HG03432 (cell line): ENCODE measurements at regions not wholly inside any gene's neighbourhood (a gene's known extent, or its start where the extent isn't known, plus 50 kb on each side); places are given as distances from the start of the nearest gene placed in this dataset.
"Not testable (repeated sequence)": the region's sequence is repeated elsewhere in the genome, so short reads cannot be mapped to it uniquely, and the experiment has no call there.

Experiments used
- ATAC-seq: cut with Tn5 transposase; IDR thresholded peaks from one replicate; pipeline ENCODE4 v1.9.1; 2021; ENCODE audit warnings: mild to moderate bottlenecking, moderate library complexity; ENCODE audit not compliant: unreplicated experiment

DNA sequence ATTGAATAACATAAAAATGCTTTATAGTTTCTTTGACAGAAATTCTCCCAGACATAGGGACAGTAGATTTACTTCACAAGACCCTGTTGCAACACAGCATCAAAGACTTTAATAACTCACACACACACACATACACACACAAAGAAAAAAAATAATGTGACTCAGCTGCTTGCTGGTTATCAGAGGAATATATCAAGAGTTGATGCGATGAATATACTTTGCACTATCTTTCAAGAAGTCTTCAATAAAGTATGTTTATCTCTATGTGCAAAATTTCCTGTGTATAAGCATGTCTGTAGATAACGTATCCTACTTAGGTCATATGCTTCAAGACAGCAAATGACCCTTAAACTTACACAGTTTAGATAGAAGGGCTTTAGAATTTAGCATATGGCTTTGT, 243.1 kb downstream of the ARL4A start:
- no peak for ATAC-seq

DNA sequence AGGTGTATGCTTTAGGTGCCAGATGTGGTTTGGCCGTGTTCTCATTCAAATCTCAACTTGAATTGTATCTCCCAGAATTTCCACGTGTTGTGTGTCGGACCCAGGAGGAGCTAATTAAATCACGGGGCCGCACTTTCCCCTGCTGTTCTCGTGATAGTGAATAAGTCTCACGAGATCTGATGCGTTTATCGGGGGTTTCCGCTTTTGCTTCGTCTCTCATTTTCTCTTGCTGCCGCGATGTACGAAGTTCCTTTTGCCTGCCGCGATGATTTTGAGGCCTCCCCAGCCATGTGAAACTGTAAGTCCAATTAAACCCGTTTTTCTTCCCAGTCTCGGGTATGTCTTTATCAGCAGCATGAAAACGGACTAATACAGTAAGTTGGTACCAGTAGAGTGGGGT, 244.0 kb downstream of the ARL4A start:
- not testable (repeated sequence) for ATAC-seq

DNA sequence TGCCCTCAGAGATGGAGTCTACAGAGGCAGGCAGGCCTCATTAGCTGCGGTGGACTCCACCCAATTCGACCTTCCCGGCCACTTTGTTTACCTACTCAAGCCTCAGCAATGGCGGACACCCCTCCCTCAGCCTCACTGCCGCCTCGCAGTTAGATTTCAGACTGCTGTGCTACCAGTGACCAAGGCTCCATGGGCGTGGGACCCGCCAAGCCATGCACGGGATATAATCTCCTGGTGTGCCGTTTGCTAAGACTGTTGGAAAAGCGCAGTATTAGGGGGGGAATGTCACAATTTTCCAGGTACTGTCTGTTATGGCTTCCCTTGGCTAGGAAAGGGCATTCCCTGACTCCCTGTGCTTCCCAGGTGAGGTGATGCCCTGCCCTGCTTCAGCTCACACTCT, 252.3 kb downstream of the ARL4A start:
- ATAC-seq, result no peak

DNA sequence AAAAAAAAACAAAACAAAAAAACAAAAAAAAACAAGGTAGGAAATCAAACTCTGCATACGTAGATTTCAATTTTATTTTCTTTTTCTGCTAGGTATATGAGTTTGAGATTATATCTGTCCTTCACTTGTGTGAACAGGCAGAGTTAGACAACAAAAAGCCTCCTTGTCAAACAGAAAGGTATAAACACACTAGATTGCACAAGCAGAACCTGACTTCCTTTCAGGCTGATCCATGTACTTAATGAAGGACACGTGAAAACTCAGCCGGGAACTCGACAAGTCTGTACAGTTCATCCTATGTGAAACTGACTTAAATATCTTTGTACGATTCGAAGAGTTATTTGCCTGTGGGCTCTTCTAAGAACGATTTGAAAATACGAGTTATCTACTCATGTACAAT, 254.1 kb downstream of the ARL4A start:
- ATAC-seq, result no peak

DNA sequence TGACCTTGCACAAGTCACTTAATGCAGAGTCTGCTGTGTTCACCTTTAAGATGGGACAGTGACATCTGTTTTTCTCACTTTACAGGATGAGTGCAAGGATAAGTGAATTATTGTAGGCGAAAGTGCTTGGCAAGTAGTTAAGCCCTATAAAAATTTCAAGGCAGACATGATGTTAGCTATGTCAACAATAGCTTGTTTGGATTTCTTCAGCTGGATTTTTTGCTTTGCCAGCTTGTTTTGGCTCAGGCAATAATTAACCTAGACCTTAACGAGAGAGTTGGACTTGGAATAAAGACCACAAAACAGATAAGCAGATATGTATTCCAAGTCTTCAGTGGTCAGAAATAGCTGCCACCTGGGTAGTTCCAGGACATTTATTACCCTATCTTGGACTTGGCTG, 255.2 kb downstream of the ARL4A start:
- no peak for ATAC-seq

DNA sequence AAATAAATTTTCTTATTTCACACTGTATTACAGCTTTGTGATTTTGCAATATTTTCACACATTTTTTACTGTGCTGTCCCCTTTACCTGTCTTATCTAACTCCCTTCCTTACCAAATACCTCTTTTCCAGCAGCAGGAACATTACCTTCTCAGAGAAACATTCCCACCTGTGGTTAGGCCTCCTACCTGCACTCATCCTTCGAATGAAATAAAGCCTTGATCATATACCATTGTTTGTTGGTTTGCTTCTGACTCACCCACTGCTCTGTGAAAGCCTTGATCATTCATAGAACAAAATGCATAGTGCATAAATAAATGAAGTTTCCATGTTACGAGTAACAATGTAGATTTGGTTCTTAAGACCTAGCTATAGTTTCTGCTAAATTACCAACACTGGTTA, 256.3 kb downstream of the ARL4A start:
- no peak for ATAC-seq

DNA sequence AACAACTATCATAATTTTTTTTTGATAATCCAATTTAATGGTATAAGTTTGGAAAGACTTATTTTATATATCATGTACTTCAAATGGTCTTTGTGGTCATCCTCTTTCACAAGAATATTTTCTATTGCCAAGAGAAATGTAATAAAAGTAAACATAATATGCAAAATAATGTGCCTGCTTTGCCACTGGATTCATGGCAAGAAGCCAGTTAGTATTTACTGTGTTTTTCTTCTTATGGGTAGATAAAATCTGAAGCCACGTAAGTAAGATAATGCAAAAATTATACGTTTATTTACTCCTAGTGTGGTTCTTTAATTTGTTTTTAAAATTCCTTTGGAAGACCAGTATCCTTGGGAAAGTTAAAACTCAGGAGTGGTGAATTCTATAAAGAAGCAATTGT, 258.5 kb downstream of the ARL4A start:
- no peak for ATAC-seq

DNA sequence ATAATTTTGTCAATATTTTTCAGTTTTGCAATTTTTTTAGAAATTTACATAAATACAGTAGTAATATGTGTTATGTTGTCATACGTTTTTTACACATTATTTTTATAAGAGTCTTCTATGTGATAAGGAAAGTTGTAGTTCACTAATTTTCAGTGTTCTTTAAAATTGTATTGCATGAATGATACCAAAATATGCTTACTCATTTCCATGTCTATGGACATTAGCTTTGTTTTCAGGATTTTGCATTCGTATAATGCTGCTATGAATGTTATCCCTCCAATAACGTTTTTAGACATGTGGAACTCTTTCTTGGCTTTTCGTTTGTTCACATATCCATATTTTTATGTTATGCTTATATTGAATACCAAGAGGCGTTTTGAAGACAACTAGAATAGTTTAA, 260.0 kb downstream of the ARL4A start:
- ATAC-seq, result no peak

DNA sequence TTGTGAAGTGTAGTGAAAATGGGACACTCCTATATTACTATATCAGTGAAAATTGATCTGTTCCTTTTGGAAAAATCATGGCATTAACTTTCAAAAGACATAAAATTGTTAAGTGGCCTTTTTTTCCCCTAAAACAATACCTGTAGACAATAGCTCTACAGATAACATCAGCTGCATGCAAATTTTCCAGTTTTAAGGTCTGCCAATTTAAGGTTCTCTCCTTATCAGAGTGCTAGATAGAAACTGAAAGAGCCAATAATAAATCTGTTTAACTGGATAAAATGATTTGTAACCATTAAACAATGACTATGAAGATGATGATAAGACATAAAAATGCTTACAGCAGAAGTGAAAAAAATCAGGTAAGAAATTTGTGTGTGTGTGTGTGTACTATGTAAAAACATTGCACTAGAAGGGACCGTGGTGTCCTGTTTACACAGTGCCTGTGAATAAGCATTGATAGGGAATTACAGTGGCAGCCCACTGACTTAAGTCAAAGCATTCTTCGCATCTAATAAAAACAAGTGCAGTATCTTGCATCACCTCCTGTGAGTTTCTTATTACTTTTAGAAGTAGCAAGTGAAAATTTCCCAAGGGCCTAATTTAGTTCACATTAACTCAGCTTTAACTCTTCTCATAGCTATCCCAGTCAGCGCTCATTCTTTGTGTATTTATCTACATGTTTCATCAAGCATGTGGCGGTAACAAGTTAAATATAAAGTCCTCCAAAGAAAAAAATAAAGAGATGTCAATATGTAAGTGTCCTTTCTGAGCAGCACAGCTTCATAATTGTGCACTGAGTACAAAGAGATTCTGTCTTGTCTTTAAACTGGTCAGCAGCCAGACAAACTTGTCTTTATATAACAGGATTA, 261.9 kb downstream of the ARL4A start:
- no peak for ATAC-seq

DNA sequence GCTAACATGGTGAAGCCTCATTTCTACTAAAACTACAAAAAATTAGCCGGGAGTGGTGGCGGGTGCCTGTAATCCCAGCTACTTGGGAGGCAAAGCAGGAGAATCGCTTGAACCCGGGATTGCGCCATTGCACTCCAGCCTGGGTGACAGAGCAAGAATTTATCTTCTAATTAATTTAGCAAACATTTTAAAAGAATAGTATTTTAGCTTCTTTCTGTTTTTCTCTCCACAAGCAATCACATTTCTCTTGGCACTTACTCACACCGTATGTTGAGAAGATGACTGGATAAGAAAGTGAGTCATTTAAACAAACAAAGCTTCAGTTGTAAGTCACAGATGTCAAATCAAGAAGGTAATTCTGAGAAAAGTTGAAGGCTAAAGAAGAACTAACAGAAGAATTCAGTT, 264.0 kb downstream of the ARL4A start:
- no peak for ATAC-seq

DNA sequence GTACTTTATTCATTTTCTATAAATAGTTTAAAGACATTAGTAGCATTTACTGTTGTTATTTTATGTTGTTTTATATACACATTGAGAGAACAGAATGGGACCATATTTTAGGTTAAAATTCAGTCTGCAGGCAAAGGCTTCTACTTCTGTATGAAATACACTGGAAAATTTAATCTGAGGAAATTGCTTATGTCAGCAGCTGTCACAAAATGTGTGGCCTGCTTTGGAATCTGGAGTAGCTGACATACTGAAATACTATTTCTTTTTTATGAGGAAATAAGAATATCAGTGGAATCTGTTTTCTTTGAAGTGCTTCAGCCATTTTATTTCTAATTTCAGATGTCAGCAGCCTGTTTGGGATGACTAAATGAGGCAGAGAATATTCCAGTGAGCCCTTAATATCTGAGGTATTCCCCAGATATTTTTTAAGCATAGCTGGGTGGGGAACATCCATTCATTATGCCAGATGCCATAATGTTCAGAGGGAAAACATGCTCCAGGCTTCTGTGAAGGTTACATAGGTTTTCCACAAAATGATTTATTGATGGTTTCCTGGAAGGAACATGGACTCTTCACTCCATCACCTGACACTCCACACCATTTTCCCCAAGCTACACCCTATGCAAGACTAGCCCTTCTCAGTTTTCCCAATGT, 267.1 kb downstream of the ARL4A start:
- no peak for ATAC-seq

DNA sequence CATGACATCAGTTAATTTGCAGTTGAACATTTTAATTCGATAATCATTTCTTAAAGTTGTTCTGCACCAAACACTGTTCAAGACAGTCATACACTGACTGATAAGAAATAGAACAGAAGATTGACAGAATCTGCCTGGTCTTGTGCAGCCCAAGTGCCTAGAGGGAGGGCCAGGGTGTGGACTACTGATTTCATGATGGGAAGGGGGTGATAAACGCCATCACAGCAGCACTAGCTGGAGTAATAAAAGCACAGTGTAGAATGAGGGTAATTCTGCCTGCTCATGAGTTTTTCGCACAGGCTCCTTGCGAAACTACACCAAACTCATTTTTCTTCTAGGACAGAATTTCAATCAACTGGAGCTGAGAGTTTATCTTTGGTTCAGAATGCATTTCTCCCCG, 270.1 kb downstream of the ARL4A start:
- ATAC-seq, result no peak

DNA sequence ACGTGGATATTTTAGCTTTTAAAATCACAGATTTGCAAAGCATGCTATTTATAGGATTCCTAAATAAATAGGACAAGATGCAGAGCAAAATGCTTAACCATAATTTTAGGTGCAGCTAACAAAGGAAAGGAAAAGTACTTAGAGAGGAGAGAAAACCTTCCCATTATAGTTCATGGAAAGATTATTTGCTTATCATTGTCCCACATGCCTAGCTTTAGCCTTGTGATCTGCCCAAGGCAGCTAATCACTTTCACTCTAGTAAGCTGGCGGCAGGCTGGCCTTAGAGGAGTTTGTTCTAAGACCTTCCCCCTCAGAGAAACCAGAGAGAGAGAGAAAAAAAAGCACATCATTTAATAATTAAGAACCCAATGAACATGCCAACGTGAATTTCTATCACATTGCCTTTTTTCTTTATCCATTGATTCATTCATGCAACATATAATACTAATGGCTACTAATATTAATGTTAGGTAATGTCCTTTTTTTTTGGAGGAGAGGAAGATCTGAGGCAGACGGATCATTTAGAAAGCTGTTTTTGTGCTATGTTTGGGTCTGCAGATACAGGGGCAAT, 274.6 kb downstream of the ARL4A start:
- no peak for ATAC-seq

DNA sequence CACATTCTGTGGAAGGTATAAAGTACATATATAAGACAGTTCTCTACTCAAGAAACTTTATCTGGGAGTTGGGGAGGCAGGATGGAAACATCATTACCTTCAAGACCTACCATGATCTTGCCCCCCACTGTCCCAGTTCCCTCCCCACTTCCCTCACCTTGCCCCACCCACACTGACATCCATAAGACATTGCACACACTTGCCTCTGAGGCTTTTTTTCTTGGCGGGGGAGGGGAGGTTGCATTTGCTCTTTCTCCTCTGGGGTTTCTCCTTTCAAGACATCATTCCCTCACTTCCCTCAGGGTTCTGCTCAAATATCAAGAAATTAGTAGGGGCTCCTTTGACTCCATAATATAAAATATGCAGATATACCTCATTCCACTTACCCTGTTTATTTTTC, 276.0 kb downstream of the ARL4A start:
- no peak for ATAC-seq

DNA sequence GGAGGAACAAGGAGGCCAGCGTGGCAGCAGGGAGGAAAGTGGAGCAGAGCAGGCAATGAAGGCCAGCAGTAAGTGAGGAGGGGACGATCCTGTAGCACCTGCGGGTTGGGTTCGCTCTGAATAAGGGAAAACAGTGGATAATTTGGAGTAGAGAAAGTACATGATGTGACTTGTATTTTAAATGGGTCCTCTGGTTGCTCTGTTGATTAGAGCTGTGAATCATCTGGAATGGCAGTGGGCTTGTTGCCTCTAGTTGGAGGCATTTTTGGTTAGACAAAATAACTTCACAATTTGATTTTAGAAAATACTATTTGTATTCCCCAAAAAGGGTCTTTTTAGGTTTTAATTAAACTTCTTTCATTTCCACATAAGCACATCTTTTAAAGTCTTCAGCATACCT, 277.4 kb downstream of the ARL4A start:
- ATAC-seq, result no peak

DNA sequence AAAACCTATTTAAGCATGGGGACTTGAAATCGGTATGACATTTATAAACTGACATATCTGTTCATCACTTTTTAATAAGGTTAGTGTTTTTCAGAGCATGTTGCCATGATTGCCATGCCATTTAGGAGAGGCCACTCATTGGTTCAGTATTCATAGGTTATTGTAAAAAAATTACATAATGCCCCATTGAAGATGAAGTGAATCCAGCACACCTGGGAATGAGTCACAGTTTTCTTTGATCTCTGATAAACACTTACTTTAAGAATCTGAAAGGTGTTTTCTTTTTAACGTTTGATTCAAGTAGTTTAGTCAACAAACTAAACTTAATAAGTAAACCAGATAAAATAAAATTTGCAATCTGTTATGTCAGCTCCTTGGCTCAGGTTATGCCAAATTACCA, 278.3 kb downstream of the ARL4A start:
- ATAC-seq, result no peak

DNA sequence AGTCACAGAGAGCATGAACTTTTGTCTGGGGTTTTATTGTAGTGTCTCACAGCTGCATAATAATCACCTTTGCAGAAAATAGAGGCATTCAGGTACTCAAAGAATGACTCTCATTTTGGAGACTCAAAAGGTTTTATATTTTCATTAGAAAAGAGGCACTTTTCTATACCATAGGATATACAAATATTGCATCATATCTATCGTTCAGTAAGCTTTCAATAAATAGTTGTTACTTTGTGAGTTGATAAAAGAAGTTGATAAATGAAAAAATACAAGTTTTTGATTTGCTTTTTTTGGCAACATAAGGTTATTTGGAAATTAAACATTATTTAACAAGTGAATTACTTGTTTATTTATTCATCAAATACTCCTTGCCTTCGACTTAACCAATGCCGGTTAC, 279.9 kb downstream of the ARL4A start:
- no peak for ATAC-seq

DNA sequence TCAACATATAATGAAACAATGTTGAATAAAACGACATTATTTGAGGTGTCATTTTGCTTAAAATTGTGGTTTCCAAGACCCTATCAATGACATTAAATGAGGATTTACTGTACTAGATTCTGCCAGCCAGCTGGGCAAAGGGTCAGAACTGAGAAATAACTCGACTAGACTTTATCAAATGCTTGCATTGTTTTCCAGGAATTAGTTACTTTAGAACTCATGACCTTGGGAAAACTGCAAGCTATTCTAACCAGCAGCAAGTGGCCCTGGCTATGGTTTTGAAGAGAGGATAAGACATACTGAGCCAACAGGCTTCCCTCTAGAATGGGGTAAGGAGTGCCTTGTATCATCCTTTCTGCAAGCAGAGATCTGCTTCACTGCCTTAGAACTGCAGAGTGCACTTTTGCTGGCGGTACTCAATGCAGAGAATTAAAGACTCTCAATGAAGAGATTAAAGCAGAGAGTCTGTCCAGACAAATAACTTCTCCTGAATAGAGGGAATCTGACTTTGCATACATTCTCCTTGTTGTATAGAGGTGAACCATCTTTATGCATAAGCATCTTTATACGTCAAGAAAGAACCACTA, 281.5 kb downstream of the ARL4A start:
- ATAC-seq, result no peak

DNA sequence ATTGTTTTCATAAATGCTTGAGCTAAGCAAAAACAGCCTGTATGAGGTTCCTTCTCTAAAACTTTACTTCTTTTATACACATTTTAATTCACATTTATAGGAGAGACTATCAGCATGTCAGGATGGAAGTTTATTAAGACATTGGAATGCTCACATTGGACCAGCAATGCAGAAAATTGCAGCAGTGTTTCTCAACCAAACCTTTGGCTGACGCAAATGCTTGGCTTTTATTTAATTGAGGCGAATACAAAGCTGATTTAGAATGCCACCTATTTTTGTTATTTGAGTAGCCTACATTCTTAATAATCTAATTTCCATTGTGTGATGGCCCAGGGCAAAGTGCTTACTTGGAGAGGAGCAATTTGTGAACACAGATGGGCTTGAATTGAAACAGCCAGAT, 283.2 kb downstream of the ARL4A start:
- ATAC-seq, result no peak

DNA sequence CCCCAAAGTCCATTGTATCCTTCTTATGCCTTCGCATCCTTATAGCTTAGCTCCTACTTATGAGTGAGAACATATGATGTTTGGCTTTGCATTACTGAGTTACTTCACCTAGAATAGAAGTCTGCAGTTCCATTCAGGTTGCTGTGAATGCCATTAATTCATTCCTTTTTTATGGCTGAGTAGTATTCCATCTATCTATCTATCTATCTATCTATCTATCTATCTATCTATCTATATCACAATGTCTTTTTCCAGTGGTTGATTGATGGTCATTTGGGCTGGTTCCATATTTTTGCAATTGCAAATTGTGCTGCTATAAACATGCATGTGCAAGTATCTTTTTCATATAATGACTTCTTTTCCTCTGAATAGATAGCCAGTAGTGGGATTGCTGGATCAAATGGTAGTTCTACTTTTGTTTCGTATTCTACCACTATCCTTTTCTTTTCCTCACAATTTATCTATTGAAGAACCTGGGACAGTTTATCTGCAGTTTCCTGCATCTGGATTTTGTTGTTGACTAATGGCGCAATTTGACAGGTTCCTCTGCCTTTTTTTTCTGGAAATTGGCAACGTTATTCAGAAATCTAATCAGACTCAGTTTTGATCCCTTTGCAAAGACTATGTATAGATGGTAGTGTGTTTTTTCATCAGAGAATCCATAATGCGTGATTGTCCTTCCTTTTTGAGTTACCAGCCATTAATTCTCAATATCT, 287.2 kb downstream of the ARL4A start:
- no peak for ATAC-seq

DNA sequence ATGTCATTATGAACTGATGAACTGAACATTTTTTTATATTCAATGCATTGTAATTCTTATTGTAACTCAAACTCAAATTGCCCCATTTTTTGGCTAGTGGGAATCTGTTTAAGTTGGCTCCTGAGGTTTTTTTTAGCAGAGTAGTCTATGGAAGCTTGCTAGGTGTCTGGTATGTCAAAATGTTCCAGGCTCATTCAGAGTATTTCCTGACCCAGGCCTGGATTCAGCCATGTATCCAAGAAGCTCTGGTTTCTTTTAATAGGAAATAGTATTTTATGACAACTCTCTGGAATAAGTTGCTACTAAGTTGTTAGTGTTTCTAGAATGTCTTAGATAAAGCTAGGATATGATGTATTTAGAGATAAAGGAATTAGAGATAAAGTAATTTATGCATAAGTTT, 288.0 kb downstream of the ARL4A start:
- no peak for ATAC-seq
